ENCODE measurements at regions not wholly inside any gene's neighbourhood (a gene's known extent, or its start where the extent isn't known, plus 50 kb on each side); places are given as distances from the start of the nearest gene placed in this dataset.

DNA sequence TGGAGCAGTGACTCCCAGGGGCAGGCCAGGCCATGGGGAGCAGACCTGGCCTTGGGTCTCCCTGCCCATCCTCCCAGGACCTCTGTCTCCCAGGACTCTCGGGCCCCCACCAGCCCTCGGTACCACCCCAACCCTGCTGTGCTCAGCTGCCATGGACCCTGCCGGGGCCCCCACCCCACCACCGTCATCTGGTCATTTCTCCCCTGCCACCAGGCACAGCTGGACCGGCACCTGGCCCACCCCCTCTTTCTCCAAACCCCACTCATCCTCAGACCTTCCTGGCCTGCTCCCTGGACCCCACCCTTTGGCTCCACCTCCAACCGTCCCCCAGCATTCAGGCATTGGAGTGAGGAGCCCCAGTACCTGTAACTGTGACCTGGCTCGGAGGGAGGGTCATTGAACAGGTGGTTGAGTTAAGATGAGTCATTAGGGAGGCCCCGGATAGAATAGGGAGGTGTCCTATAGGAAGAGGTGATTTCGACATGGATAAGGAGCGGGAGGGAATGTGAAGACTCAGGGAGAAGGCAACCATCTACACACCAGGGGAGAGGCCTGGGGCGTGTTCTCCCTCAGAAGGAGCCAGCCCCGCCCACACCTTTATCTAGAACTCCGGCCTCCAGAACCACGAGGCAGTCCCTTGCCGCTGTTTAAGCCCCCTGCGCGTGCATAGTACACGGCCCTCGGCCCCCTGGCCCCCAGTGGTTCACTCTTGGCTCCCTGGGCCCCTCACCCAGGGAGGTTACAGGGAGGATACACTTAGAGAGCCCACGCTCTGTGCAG is 1395.9 kb downstream of the BRD1 start:
- TF ChIP-seq CTCF (IDR thresholded peaks at IDR 0.05; ENCODE audit: low read length): no peak
- no peak for TF ChIP-seq EZH2phosphoT487 (IDR thresholded peaks at IDR 0.05; ENCODE audit: low read length)
- TF ChIP-seq EZH2 (optimal IDR thresholded peaks at IDR 0.05; ENCODE audit: low read depth, low read length): no peak

All from MM.1S (cell line).